Body of pancreas (tissue), 4 donors: ENCODE measurements at regions not wholly inside any gene's neighbourhood (a gene's known extent, or its start where the extent isn't known, plus 50 kb on each side); places are given as distances from the start of the nearest gene placed in this dataset.

Experiments used
- ATAC-seq: fragments of 150-250 bp; one replicate; pipeline ENCODE4 v1.9.1; 2016
- DNase-seq, 4 donors: peaks; one replicate each; pipeline ENCODE4 v3.0.0-alpha.2; 2019
- H3K27ac ChIP-seq, 4 donors: fragments of 200-600 bp; sonication (generic); 1 replicate in 3 of 4; 2 replicates in 1 of 4; pipeline versions ENCODE4 v1.5.1 to v1.6.1; 2016 to 2019; ENCODE audit warnings: mild to moderate bottlenecking in 1 of 4, mixed read lengths in 1 of 4, moderate library complexity in 1 of 4
- H3K27me3 ChIP-seq, 2 donors: fragments of 200-600 bp; sonication (generic); one replicate each; pipeline ENCODE4 v1.6.0; 2016; ENCODE audit warnings: mild to moderate bottlenecking in 1 of 2
- H3K36me3 ChIP-seq, 2 donors: fragments of 200-600 bp; sonication (generic); replicated peaks in 1 of 2; 2 replicates each; pipeline ENCODE4 v1.5.1; 2016; ENCODE audit warnings: low read depth in 2 of 2; ENCODE audit not compliant: insufficient read depth in 1 of 2
- H3K4me1 ChIP-seq: fragments of 200-600 bp; sonication (generic); one replicate; pipeline ENCODE4 v1.6.0; 2016
- H3K4me3 ChIP-seq, 2 donors: fragments of 200-600 bp; sonication (generic); 1 replicate in 1 of 2; 2 replicates in 1 of 2; pipeline ENCODE4 v1.5.1; 2016 to 2019
- H3K9me3 ChIP-seq, 3 donors: fragments of 200-600 bp; sonication (generic); 1 replicate in 2 of 3; 2 replicates in 1 of 3; pipeline ENCODE4 v1.5.1; 2016
- CTCF ChIP-seq, 7 experiments: fragments of 450-650 bp in 4 of 7; fragments of 200-600 bp in 3 of 7; sonication (generic) in 3 of 7; IDR thresholded peaks; one replicate each; pipeline ENCODE4 v1.5.1; 2016 to 2019; ENCODE audit warnings: antibody characterized with exemption in 7 of 7
- POLR2A ChIP-seq, 3 donors: fragments of 450-650 bp; IDR thresholded peaks; one replicate each; pipeline ENCODE4 v1.6.1; 2016; ENCODE audit warnings: antibody characterized with exemption in 3 of 3, mild to moderate bottlenecking in 2 of 3
- WGBS, 2 donors: methylation state at CpG; one replicate each; pipeline ENCODE4 v1.1.5; 2017; 5-methylcytosine and 5-hydroxymethylcytosine counted together
- intact Hi-C: fragments of 100-400 bp; cut with DNase I; formaldehyde crosslinking; loops from one replicate; pipeline ENCODE4 v1.15.1; 2023

DNA sequence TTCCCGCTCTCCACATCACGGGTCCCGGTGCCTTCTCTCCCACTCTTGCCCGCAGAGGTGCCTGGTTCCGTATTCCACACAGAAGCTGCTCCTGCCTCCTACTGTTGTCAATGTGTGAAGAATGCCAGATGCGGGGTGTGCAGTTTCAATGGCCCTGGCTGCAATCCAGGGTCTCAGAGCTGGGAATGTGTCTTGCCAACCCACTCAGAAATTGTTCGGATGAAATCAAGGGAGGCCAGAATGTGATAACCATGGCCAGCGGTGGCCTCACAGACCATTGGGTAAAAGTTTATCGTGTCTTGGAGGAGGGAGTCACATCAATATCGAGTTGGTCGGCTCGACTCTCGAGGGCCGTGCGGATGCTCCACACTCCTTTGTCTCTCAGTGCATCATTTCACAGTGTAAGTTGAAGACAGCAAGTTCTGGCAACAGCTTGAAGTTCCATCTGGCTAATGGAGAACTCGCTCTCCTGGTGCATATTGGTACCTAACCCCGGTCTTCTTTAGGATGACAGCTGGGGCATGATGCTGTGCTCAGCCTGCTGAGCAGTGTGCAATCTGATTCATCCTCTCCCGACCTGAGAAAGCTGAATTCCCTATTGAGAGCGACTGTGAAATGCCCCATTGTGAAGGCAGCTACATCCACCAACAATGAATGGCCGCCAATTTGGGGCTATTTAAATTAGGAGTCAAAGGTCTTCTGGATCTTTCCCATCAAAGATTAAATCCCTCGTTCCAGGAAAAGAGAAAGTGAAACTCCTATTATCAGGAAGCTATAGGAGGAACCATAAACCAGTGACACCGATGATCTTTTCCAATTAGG, 389.0 kb downstream of the SOX11 start:
- TF ChIP-seq POLR2A (IDR thresholded peaks at IDR 0.05) (no peak), CTCF (IDR thresholded peaks at IDR 0.05) (no peak)
- intact Hi-C loops: no loop called here
- peak in 3 of 4 donors; percentile 15 to 60 (median 35) for DNase-seq
- peaks cover 15% of the 10 kb centered on the region for H3K4me1 ChIP-seq
- H3K36me3 ChIP-seq: no peaks in the 10 kb centered on the region
- no peak for ATAC-seq
- H3K27me3 ChIP-seq: no peaks in the 10 kb centered on the region
- H3K4me3 ChIP-seq: no peak overlapping the region
- 60 to 67% methylated on average over 11 to 22 of the region's 22 CpGs for WGBS, 2 donors
- H3K9me3 ChIP-seq: no peaks in the 10 kb centered on the region
- no peak overlapping the region for H3K27ac ChIP-seq

- 92 to 94% methylated on average over 5 of the region's 5 CpGs for WGBS, 2 donors
- DNase-seq: no peak
These were observed 389.9 kb downstream of the SOX11 start for GRCh38 chr2:6081955-6082624.

GRCh38 chr2:6082625-6083018, 390.4 kb downstream of the SOX11 start:
- Histone ChIP-seq H3K36me3 (no peaks in the 10 kb centered on the region), H3K9me3 (no peaks in the 10 kb centered on the region), H3K27me3 (no peaks in the 10 kb centered on the region), H3K4me3 (no peak overlapping the region), H3K4me1 (peaks cover 13% of the 10 kb centered on the region), H3K27ac (no peak overlapping the region)
- TF ChIP-seq CTCF (IDR thresholded peaks at IDR 0.05): no peak
- no peak for TF ChIP-seq POLR2A (IDR thresholded peaks at IDR 0.05)
- intact Hi-C loops: no loop called here
- ATAC-seq (no peak), DNase-seq (no peak)

More at GRCh38 chr2:6081955-6082624, 389.9 kb downstream of the SOX11 start:
- no peak overlapping the region for H3K27ac ChIP-seq
- ATAC-seq: no peak
- peaks cover 15% of the 10 kb centered on the region for H3K4me1 ChIP-seq
- H3K4me3 ChIP-seq: no peak overlapping the region
- H3K27me3 ChIP-seq: no peaks in the 10 kb centered on the region
- no peaks in the 10 kb centered on the region for H3K36me3 ChIP-seq
- TF ChIP-seq POLR2A (IDR thresholded peaks at IDR 0.05) (no peak), CTCF (IDR thresholded peaks at IDR 0.05) (no peak)
- H3K9me3 ChIP-seq: no peaks in the 10 kb centered on the region
- intact Hi-C loops: no loop called here

GRCh38 chr2:6083136-6083535, 391.0 kb downstream of the SOX11 start:
- intact Hi-C loops: no loop called here
- 80 to 89% methylated on average over 2 of the region's 2 CpGs for WGBS, 2 donors
- no peak for ATAC-seq
- Histone ChIP-seq H3K4me3 (no peak overlapping the region), H3K9me3 (no peaks in the 10 kb centered on the region), H3K4me1 (peaks cover 8% of the 10 kb centered on the region), H3K27ac (no peak overlapping the region), H3K36me3 (no peaks in the 10 kb centered on the region), H3K27me3 (no peaks in the 10 kb centered on the region)
- DNase-seq: no peak
- no peak for TF ChIP-seq CTCF (IDR thresholded peaks at IDR 0.05)
- no peak for TF ChIP-seq POLR2A (IDR thresholded peaks at IDR 0.05)
